K562 (cell line): ENCODE measurements at regions not wholly inside any gene's neighbourhood (a gene's known extent, or its start where the extent isn't known, plus 50 kb on each side); places are given as distances from the start of the nearest gene placed in this dataset.

Experiments
- ATAC-seq: fragments of 200-7000 bp; cut with Tn5 transposase; 3 replicates; pipeline ENCODE4 v1.9.1; 2020; ENCODE audit warnings: moderate library complexity
- BruUV-seq: library from RNA; stranded (reverse); fragments of 400-500 nt; replicated peaks from 2 replicates; lab custom pipeline; 2021; lab: Mats Ljungman, UMichigan
- CTCF ChIA-PET: fragments of 300-600 bp; formaldehyde crosslinking; extraction: SDS; loops from one replicate; lab custom pipeline; 2021; ENCODE audit warnings: low intra/inter-chr PET ratio; lab: Yijun Ruan, JAX
- POLR2A ChIA-PET: fragments of 300-600, 350-650 bp; sonication (Branson Sonifier 250); formaldehyde crosslinking; extraction: SDS; loops from one replicate; lab custom pipeline; 2021; ENCODE audit warnings: antibody characterized with exemption, inconsistent platforms; lab: Yijun Ruan, JAX
- DNase-seq, 4 experiments: peaks; one replicate each; pipeline versions ENCODE4 v3.0.0 to v3.0.0-alpha.2; 2011 to 2018; ENCODE audit warnings: low spot score in 3 of 4, mixed read lengths in 3 of 4; ENCODE audit errors: extremely low read depth in 1 of 4
- FAIRE-seq: peaks from 2 replicates; lab custom pipeline; 2011; peaks lifted over from hg19 to GRCh38; lab: Jason Lieb, UNC
- H2AFZ ChIP-seq: 2 replicates; pipeline ENCODE4 v1.6.0; 2011; ENCODE audit warnings: low read depth, low read length, control low read depth, inconsistent platforms
- H3K27ac ChIP-seq: fragments of 200-600 bp; 3 replicates; pipeline ENCODE4 v1.8.0; 2011; ENCODE audit warnings: low read depth, mild to moderate bottlenecking, control low read depth, inconsistent platforms, low read length, moderate library complexity, mixed read lengths; ENCODE audit errors: extremely low read depth
- H3K27me3 ChIP-seq, 2 experiments: fragments of 300-600 bp in 1 of 2; 2 replicates in 1 of 2; 3 replicates in 1 of 2; pipeline versions ENCODE4 v1.6.0 to v1.8.0; 2011; ENCODE audit warnings: inconsistent platforms in 2 of 2, low read length in 2 of 2, mild to moderate bottlenecking in 1 of 2, mixed read lengths in 1 of 2, moderate library complexity in 1 of 2; ENCODE audit not compliant: control insufficient read depth in 2 of 2, insufficient read depth in 2 of 2
- H3K36me3 ChIP-seq: fragments of 300-600 bp; 3 replicates; pipeline ENCODE4 v1.8.0; 2011; ENCODE audit warnings: mild to moderate bottlenecking, low read length, inconsistent platforms; ENCODE audit not compliant: control insufficient read depth, insufficient read depth
- H3K4me1 ChIP-seq, 2 experiments: fragments of 200-600 bp in 1 of 2; replicated peaks in 1 of 2; 2 replicates in 1 of 2; 3 replicates in 1 of 2; pipeline versions ENCODE4 v1.5.1 to v1.8.0; 2011; ENCODE audit warnings: inconsistent platforms in 2 of 2, low read length in 2 of 2, mild to moderate bottlenecking in 1 of 2, mixed read lengths in 1 of 2, moderate library complexity in 1 of 2; ENCODE audit not compliant: control insufficient read depth in 2 of 2, insufficient read depth in 2 of 2
- H3K4me2 ChIP-seq: 2 replicates; pipeline ENCODE4 v1.6.1; 2011; ENCODE audit warnings: low read length, control low read depth, inconsistent platforms, mixed read lengths; ENCODE audit not compliant: insufficient read depth
- H3K4me3 ChIP-seq: fragments of 200-600 bp; sonication (generic), shearing (Covaris generic); 2 replicates; pipeline ENCODE4 v1.5.1; 2016; ENCODE audit warnings: control low read depth, inconsistent platforms
- H3K79me2 ChIP-seq: fragments of 200-600 bp; 3 replicates; pipeline ENCODE4 v1.8.0; 2011; ENCODE audit warnings: low read length, inconsistent platforms; ENCODE audit not compliant: control insufficient read depth, insufficient read depth
- H3K9ac ChIP-seq, 2 experiments: 2 replicates each; pipeline versions ENCODE4 v1.6.0 to v1.6.1; 2011; ENCODE audit warnings: low read depth in 2 of 2, low read length in 2 of 2, control low read depth in 1 of 2, inconsistent platforms in 1 of 2, mild to moderate bottlenecking in 1 of 2, mixed read lengths in 1 of 2; ENCODE audit not compliant: insufficient read depth in 1 of 2
- H3K9me1 ChIP-seq: one replicate; pipeline ENCODE4 v1.6.0; 2011; ENCODE audit warnings: inconsistent platforms, mild to moderate bottlenecking, low read length, moderate library complexity; ENCODE audit not compliant: control insufficient read depth, insufficient read depth
- H3K9me3 ChIP-seq: replicated peaks from 2 replicates; pipeline ENCODE4 v1.5.1; 2011; ENCODE audit warnings: low read depth, low read length, inconsistent platforms; ENCODE audit not compliant: control insufficient read depth, insufficient read depth
- H4K20me1 ChIP-seq: replicated peaks from 2 replicates; pipeline ENCODE4 v1.6.1; 2011; ENCODE audit warnings: low read length, inconsistent platforms, mixed read lengths; ENCODE audit not compliant: control insufficient read depth, insufficient read depth
- DEAF1 ChIP-seq: fragments of 450-650 bp; formaldehyde crosslinking; IDR thresholded peaks from 2 replicates; pipeline ENCODE4 v1.4.0; 2020; ENCODE audit warnings: mild to moderate bottlenecking, moderate library complexity
- DIDO1 ChIP-seq: fragments of 450-650 bp; IDR thresholded peaks from 2 replicates; pipeline ENCODE4 v1.6.1; 2016; ENCODE audit warnings: low read depth, missing biosample characterization, missing genetic modification characterization
- GTF2F1 ChIP-seq: IDR thresholded peaks from 2 replicates; pipeline ENCODE4 v1.6.1; 2011; ENCODE audit warnings: low read depth, low read length, improper control_type of control experiment
- NCOR1 ChIP-seq: fragments of 450-650 bp; IDR thresholded peaks from 2 replicates; pipeline ENCODE4 v1.6.1; 2016; ENCODE audit warnings: mild to moderate bottlenecking, moderate library complexity
- NRF1 ChIP-seq, 2 experiments: fragments of 450-650 bp; IDR thresholded peaks in 1 of 2; conservative IDR thresholded peaks in 1 of 2; 2 replicates each; pipeline ENCODE4 v1.6.1; 2014; ENCODE audit warnings: mild to moderate bottlenecking in 2 of 2
- PHTF2 ChIP-seq: fragments of 250-450 bp; sonication (Bioruptor Pico); IDR thresholded peaks from 2 replicates; pipeline ENCODE4 v1.5.0; 2021; ENCODE audit warnings: mild to moderate bottlenecking
- PURB ChIP-seq: sonication (generic); formaldehyde crosslinking; IDR thresholded peaks from 2 replicates; pipeline ENCODE4 v1.9.0; 2021; ENCODE audit warnings: low read depth, mild to moderate bottlenecking, missing genetic modification reagents
- YBX1 ChIP-seq: fragments of 450-650 bp; IDR thresholded peaks from 2 replicates; pipeline ENCODE4 v1.7.1; 2016; ENCODE audit warnings: mild to moderate bottlenecking
- ZFP30 ChIP-seq: fragments of 250-450 bp; sonication (Bioruptor Pico); IDR thresholded peaks from 2 replicates; pipeline ENCODE4 v1.8.0; 2022; ENCODE audit warnings: moderate library complexity, mild to moderate bottlenecking, inconsistent platforms, borderline replicate concordance
- ZNF133 ChIP-seq: fragments of 250-450 bp; sonication (Bioruptor Pico); IDR thresholded peaks from 2 replicates; pipeline ENCODE4 v1.4.0; 2020; ENCODE audit warnings: mild to moderate bottlenecking
- ZNF140 ChIP-seq: fragments of 250-450 bp; sonication (Bioruptor Pico); IDR thresholded peaks from 2 replicates; pipeline ENCODE4 v1.8.0; 2021; ENCODE audit warnings: moderate library complexity, mild to moderate bottlenecking, inconsistent platforms
- ZNF668 ChIP-seq: fragments of 250-450 bp; sonication (Bioruptor Pico); IDR thresholded peaks from 2 replicates; pipeline ENCODE4 v1.8.0; 2022; ENCODE audit warnings: mild to moderate bottlenecking, inconsistent platforms
- WGBS: fragments of 100-300 bp; shearing (Covaris generic); methylation state at CpG from one replicate; pipeline ENCODE4 v1.1.6; 2016; ENCODE audit warnings: low coverage, mixed read lengths; ENCODE audit not compliant: insufficient coverage; ENCODE audit errors: missing lambda C conversion rate; 5-methylcytosine and 5-hydroxymethylcytosine counted together
- in situ Hi-C: fragments of 300-500 bp; cut with MboI; formaldehyde crosslinking; loops from 4 replicates; pipeline ENCODE4 v1.15.0; 2018; ENCODE audit warnings: inconsistent platforms, mixed read lengths
- intact Hi-C: fragments of 100-400 bp; cut with micrococcal nuclease; formaldehyde crosslinking; loops from 2 replicates; pipeline ENCODE4 v1.14.2; 2022

GRCh38 chr9:109886617-109887016 lies 106.6 kb downstream of the PALM2AKAP2 start:
- in situ Hi-C loops (no loop called here), intact Hi-C loops (loop anchor here (10.0 kb wide), 1 partner anchor 322 kb away; no protein-coding TSS in a partner anchor)
- ChIA-PET CTCF (no interaction called here), POLR2A (no interaction called here)
- 4% methylated on average over 3 of the region's 3 CpGs for WGBS
- H3K9ac ChIP-seq = no peak overlapping the region
- H3K9me1 ChIP-seq = no peaks in the 10 kb centered on the region
- H3K4me1 ChIP-seq = no peaks in the 10 kb centered on the region
- H3K27me3 ChIP-seq = no peaks in the 10 kb centered on the region
- no peaks in the 10 kb centered on the region for H3K36me3 ChIP-seq
- TF ChIP-seq YBX1 (no peak), ZFP30 (CRISPR knock-in tag) (no peak), ZNF140 (CRISPR knock-in tag) (no peak), ZNF668 (CRISPR knock-in tag) (no peak), DEAF1 (no peak), PURB (CRISPR knock-in tag) (no peak), NRF1 (conservative IDR thresholded peaks at IDR 0.05 in 1 of 2, IDR thresholded peaks at IDR 0.05 in 1 of 2) (no peak), GTF2F1 (no peak), ZNF133 (no peak), PHTF2 (CRISPR knock-in tag) (no peak), NCOR1 (no peak), DIDO1 (no peak)
- no TSS peak for BruUV-seq
- H3K4me3 ChIP-seq = no peak overlapping the region
- no peaks in the 10 kb centered on the region for H4K20me1 ChIP-seq
- no peaks in the 10 kb centered on the region for H3K9me3 ChIP-seq
- DNase-seq = no peak
- H3K79me2 ChIP-seq = no peaks in the 10 kb centered on the region
- ATAC-seq = no peak
- no peak overlapping the region for H2AFZ ChIP-seq
- no peak overlapping the region for H3K27ac ChIP-seq
- no peak for FAIRE-seq
- H3K4me2 ChIP-seq = no peak overlapping the region
